Activated CD8-positive, alpha-beta T cell treated with anti-CD3 and anti-CD28 coated beads for 36 hours (primary cell): ENCODE measurements at regions not wholly inside any gene's neighbourhood (a gene's known extent, or its start where the extent isn't known, plus 50 kb on each side); places are given as distances from the start of the nearest gene placed in this dataset.

ENCODE experiments used
- ATAC-seq: fragments of 200-7000 bp; cut with Tn5 transposase; one replicate; pipeline ENCODE4 v1.10.0; 2021; ENCODE audit warnings: mild to moderate bottlenecking, moderate library complexity
- CTCF ChIA-PET: fragments of 350-600 bp; sonication (Branson Sonifier 250); formaldehyde crosslinking; loops from one replicate; lab custom pipeline; 2021; ENCODE audit warnings: antibody characterized with exemption; lab: Charles Lee
- POLR2A ChIA-PET: fragments of 350-600 bp; sonication (Branson Sonifier 250); formaldehyde crosslinking; loops from one replicate; lab custom pipeline; 2021; ENCODE audit warnings: antibody characterized with exemption; lab: Charles Lee
- DNase-seq: peaks from one replicate; pipeline ENCODE4 v3.0.0-alpha.2; 2020
- H3K27ac Mint-ChIP-seq: one replicate; pipeline ENCODE4 v1.8.0; 2021; ENCODE audit warnings: mild to moderate bottlenecking, mixed read lengths
- H3K27me3 Mint-ChIP-seq: one replicate; pipeline ENCODE4 v1.8.0; 2021; ENCODE audit warnings: mixed read lengths
- H3K36me3 Mint-ChIP-seq: one replicate; pipeline ENCODE4 v1.8.0; 2021; ENCODE audit warnings: low read depth, mixed read lengths
- H3K4me1 Mint-ChIP-seq: one replicate; pipeline ENCODE4 v1.8.0; 2021; ENCODE audit warnings: low read depth, mixed read lengths
- H3K4me3 Mint-ChIP-seq: one replicate; pipeline ENCODE4 v1.8.0; 2021; ENCODE audit warnings: mild to moderate bottlenecking, moderate library complexity, mixed read lengths
- H3K9me3 Mint-ChIP-seq: one replicate; pipeline ENCODE4 v1.8.0; 2021; ENCODE audit warnings: mixed read lengths
- intact Hi-C: fragments of 100-400 bp; cut with micrococcal nuclease; formaldehyde crosslinking; loops from one replicate; pipeline ENCODE4 v1.10.0; 2022
- TF ChIP-seq, protein P1 (sequence below): fragments of 200-600 bp; IDR thresholded peaks from one replicate; pipeline ENCODE4 v1.8.0; 2022; ENCODE audit warnings: antibody characterized with exemption, mild to moderate bottlenecking

GRCh38 chr4:35105486-35105885 is 1138.8 kb downstream of the ARAP2 start:
- H3K36me3 Mint-ChIP-seq, result no peaks in the 10 kb centered on the region
- ChIA-PET POLR2A (no interaction called here), CTCF (interaction anchor here (1.4 kb wide), 1 partner anchor 149 kb away, joined by 3 read pairs; no protein-coding TSS in a partner anchor)
- intact Hi-C loops, result no loop called here
- TF ChIP-seq, protein P1, sequence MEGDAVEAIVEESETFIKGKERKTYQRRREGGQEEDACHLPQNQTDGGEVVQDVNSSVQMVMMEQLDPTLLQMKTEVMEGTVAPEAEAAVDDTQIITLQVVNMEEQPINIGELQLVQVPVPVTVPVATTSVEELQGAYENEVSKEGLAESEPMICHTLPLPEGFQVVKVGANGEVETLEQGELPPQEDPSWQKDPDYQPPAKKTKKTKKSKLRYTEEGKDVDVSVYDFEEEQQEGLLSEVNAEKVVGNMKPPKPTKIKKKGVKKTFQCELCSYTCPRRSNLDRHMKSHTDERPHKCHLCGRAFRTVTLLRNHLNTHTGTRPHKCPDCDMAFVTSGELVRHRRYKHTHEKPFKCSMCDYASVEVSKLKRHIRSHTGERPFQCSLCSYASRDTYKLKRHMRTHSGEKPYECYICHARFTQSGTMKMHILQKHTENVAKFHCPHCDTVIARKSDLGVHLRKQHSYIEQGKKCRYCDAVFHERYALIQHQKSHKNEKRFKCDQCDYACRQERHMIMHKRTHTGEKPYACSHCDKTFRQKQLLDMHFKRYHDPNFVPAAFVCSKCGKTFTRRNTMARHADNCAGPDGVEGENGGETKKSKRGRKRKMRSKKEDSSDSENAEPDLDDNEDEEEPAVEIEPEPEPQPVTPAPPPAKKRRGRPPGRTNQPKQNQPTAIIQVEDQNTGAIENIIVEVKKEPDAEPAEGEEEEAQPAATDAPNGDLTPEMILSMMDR, result no peak
- peaks cover 5% of the 10 kb centered on the region for H3K9me3 Mint-ChIP-seq
- ATAC-seq (no peak), DNase-seq (no peak)
- no peaks in the 10 kb centered on the region for H3K4me1 Mint-ChIP-seq
- H3K4me3 Mint-ChIP-seq, result no peak overlapping the region
- H3K27me3 Mint-ChIP-seq, result no peaks in the 10 kb centered on the region
- no peak overlapping the region for H3K27ac Mint-ChIP-seq

GRCh38 chr4:35106091-35106734 is 1138.1 kb downstream of the ARAP2 start:
- Mint-ChIP-seq H3K4me3 (no peak overlapping the region), H3K9me3 (peaks cover 5% of the 10 kb centered on the region), H3K36me3 (no peaks in the 10 kb centered on the region), H3K4me1 (no peaks in the 10 kb centered on the region), H3K27me3 (no peaks in the 10 kb centered on the region), H3K27ac (no peak overlapping the region)
- ChIA-PET POLR2A (interaction anchor here (0.6 kb wide), 1 partner anchor 176 kb away, joined by 3 read pairs; no protein-coding TSS in a partner anchor), CTCF (interaction anchor here (1.4 kb wide), 1 partner anchor 150 kb away, joined by 3 read pairs; no protein-coding TSS in a partner anchor)
- TF ChIP-seq, protein P1, result no peak
- ATAC-seq, result no peak
- intact Hi-C loops, result no loop called here
- no peak for DNase-seq

- intact Hi-C loops, result no loop called here
- no peaks in the 10 kb centered on the region for H3K36me3 Mint-ChIP-seq
- ChIA-PET CTCF (no interaction called here), POLR2A (no interaction called here)
- no peaks in the 10 kb centered on the region for H3K4me1 Mint-ChIP-seq
- TF ChIP-seq, protein P1, result no peak
- ATAC-seq, result no peak
- H3K27ac Mint-ChIP-seq, result no peak overlapping the region
- no peak for DNase-seq
- H3K9me3 Mint-ChIP-seq, result peaks cover 4% of the 10 kb centered on the region
- H3K4me3 Mint-ChIP-seq, result no peak overlapping the region
- H3K27me3 Mint-ChIP-seq, result no peaks in the 10 kb centered on the region
Measured at GRCh38 chr4:35124106-35124505, 1120.2 kb downstream of the ARAP2 start.

GRCh38 chr4:35125995-35126712 is 1118.2 kb downstream of the ARAP2 start:
- Mint-ChIP-seq H3K36me3 (no peaks in the 10 kb centered on the region), H3K27ac (no peak overlapping the region), H3K27me3 (no peaks in the 10 kb centered on the region), H3K4me3 (no peak overlapping the region), H3K4me1 (no peaks in the 10 kb centered on the region), H3K9me3 (peaks cover 4% of the 10 kb centered on the region)
- POLR2A ChIA-PET, result no interaction called here
- ATAC-seq (no peak), DNase-seq (no peak)
- TF ChIP-seq, protein P1, result no peak
- intact Hi-C loops, result no loop called here
- CTCF ChIA-PET, result no interaction called here

GRCh38 chr4:35138449-35138848 is 1105.9 kb downstream of the ARAP2 start:
- H3K4me1 Mint-ChIP-seq, result no peaks in the 10 kb centered on the region
- POLR2A ChIA-PET, result no interaction called here
- TF ChIP-seq, protein P1, result no peak
- intact Hi-C loops, result no loop called here
- ATAC-seq, result no peak
- H3K4me3 Mint-ChIP-seq, result no peak overlapping the region
- no peak for DNase-seq
- H3K27me3 Mint-ChIP-seq, result no peaks in the 10 kb centered on the region
- H3K27ac Mint-ChIP-seq, result no peak overlapping the region
- H3K9me3 Mint-ChIP-seq, result peaks cover 7% of the 10 kb centered on the region
- CTCF ChIA-PET, result no interaction called here
- no peaks in the 10 kb centered on the region for H3K36me3 Mint-ChIP-seq
